ENCODE measurements at regions not wholly inside any gene's neighbourhood (a gene's known extent, or its start where the extent isn't known, plus 50 kb on each side); places are given as distances from the start of the nearest gene placed in this dataset.

- TF ChIP-seq CTCF (IDR thresholded peaks at IDR 0.05) (no peak), EZH2 (IDR thresholded peaks at IDR 0.05) (no peak)
Measured at GRCh38 chr4:106422766-106423165, 54.2 kb upstream of the GIMD1 start.

Data from neural progenitor cell (in vitro differentiated cells).